Sigmoid colon (tissue), 3 donors: ENCODE measurements at regions not wholly inside any gene's neighbourhood (a gene's known extent, or its start where the extent isn't known, plus 50 kb on each side); places are given as distances from the start of the nearest gene placed in this dataset.

Experiments
- POLR2A ChIP-seq, 2 donors: fragments of 450-650 bp; IDR thresholded peaks; one replicate each; pipeline ENCODE4 v1.6.1; 2016; ENCODE audit warnings: antibody characterized with exemption in 2 of 2, mild to moderate bottlenecking in 2 of 2, moderate library complexity in 2 of 2
- TF ChIP-seq, protein P1 (sequence below), 4 experiments: fragments of 450-650 bp in 3 of 4; fragments of 200-600 bp in 1 of 4; IDR thresholded peaks; one replicate each; pipeline ENCODE4 v1.5.1; 2016 to 2019; ENCODE audit warnings: antibody characterized with exemption in 4 of 4, mild to moderate bottlenecking in 3 of 4, moderate library complexity in 2 of 4

DNA sequence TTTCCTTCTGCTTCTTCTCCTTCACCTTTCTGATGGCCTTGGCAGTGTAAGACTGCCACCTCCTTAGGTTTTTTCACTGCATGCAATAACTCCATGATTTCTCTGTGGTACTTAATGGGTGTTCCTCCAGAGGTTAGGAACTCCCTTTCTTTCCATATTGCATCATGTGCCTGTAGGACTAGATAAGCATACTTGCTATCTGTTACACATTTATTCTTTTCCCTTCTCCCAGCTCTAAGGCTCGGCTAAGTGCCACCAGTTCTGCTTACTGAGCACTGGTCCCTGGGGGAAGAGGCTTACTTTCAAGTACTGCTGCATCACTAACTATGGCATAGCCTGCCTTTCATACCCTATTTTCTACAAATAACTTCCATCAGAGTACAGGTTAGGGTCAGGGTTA lies 351.8 kb downstream of the OTOL1 start:
- TF ChIP-seq, protein P1, sequence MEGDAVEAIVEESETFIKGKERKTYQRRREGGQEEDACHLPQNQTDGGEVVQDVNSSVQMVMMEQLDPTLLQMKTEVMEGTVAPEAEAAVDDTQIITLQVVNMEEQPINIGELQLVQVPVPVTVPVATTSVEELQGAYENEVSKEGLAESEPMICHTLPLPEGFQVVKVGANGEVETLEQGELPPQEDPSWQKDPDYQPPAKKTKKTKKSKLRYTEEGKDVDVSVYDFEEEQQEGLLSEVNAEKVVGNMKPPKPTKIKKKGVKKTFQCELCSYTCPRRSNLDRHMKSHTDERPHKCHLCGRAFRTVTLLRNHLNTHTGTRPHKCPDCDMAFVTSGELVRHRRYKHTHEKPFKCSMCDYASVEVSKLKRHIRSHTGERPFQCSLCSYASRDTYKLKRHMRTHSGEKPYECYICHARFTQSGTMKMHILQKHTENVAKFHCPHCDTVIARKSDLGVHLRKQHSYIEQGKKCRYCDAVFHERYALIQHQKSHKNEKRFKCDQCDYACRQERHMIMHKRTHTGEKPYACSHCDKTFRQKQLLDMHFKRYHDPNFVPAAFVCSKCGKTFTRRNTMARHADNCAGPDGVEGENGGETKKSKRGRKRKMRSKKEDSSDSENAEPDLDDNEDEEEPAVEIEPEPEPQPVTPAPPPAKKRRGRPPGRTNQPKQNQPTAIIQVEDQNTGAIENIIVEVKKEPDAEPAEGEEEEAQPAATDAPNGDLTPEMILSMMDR (IDR thresholded peaks at IDR 0.05), result no peak
- no peak for TF ChIP-seq POLR2A (IDR thresholded peaks at IDR 0.05)
